ENCODE measurements at regions not wholly inside any gene's neighbourhood (a gene's known extent, or its start where the extent isn't known, plus 50 kb on each side); places are given as distances from the start of the nearest gene placed in this dataset.

GRCh38 chr18:71958605-71959004 lies 585.5 kb downstream of the CBLN2 start:
- no peak for TF ChIP-seq CTCF (conservative IDR thresholded peaks at IDR 0.05; ENCODE audit: control insufficient read depth, insufficient read depth, low read depth, low read length)
- H3K4me3 ChIP-seq (ENCODE audit: control insufficient read depth, low read depth, low read length): no peak overlapping the region
- no peak for DNase-seq (ENCODE audit: low read depth)

- H3K4me3 ChIP-seq (ENCODE audit: control insufficient read depth, low read depth, low read length): no peak overlapping the region
- no peak for TF ChIP-seq CTCF (conservative IDR thresholded peaks at IDR 0.05; ENCODE audit: control insufficient read depth, insufficient read depth, low read depth, low read length)
- no peak for DNase-seq (ENCODE audit: low read depth)
Measured at GRCh38 chr18:71951001-71951400, 593.1 kb downstream of the CBLN2 start.

GRCh38 chr18:71942433-71942832 lies 601.7 kb downstream of the CBLN2 start:
- DNase-seq (ENCODE audit: low read depth): no peak
- no peak for TF ChIP-seq CTCF (conservative IDR thresholded peaks at IDR 0.05; ENCODE audit: control insufficient read depth, insufficient read depth, low read depth, low read length)
- no peak overlapping the region for H3K4me3 ChIP-seq (ENCODE audit: control insufficient read depth, low read depth, low read length)

GRCh38 chr18:71939483-71939882 lies 604.7 kb downstream of the CBLN2 start:
- no peak overlapping the region for H3K4me3 ChIP-seq (ENCODE audit: control insufficient read depth, low read depth, low read length)
- DNase-seq (ENCODE audit: low read depth): no peak
- no peak for TF ChIP-seq CTCF (conservative IDR thresholded peaks at IDR 0.05; ENCODE audit: control insufficient read depth, insufficient read depth, low read depth, low read length)

GRCh38 chr18:71936744-71937143 lies 607.4 kb downstream of the CBLN2 start:
- DNase-seq (ENCODE audit: low read depth): no peak
- no peak for TF ChIP-seq CTCF (conservative IDR thresholded peaks at IDR 0.05; ENCODE audit: control insufficient read depth, insufficient read depth, low read depth, low read length)
- no peak overlapping the region for H3K4me3 ChIP-seq (ENCODE audit: control insufficient read depth, low read depth, low read length)

GRCh38 chr18:71919211-71919610 lies 624.9 kb downstream of the CBLN2 start:
- H3K4me3 ChIP-seq (ENCODE audit: control insufficient read depth, low read depth, low read length): no peak overlapping the region
- TF ChIP-seq CTCF (conservative IDR thresholded peaks at IDR 0.05; ENCODE audit: control insufficient read depth, insufficient read depth, low read depth, low read length): no peak
- DNase-seq (ENCODE audit: low read depth): no peak

- DNase-seq (ENCODE audit: low read depth): no peak
- no peak overlapping the region for H3K4me3 ChIP-seq (ENCODE audit: control insufficient read depth, low read depth, low read length)
- TF ChIP-seq CTCF (conservative IDR thresholded peaks at IDR 0.05; ENCODE audit: control insufficient read depth, insufficient read depth, low read depth, low read length): no peak
Measured at GRCh38 chr18:71913641-71914040, 630.5 kb downstream of the CBLN2 start.
